CD4-positive, alpha-beta T cell (primary cell): ENCODE measurements at regions not wholly inside any gene's neighbourhood (a gene's known extent, or its start where the extent isn't known, plus 50 kb on each side); places are given as distances from the start of the nearest gene placed in this dataset.

Experiments used
- ATAC-seq: fragments of 200-7000 bp; cut with Tn5 transposase; one replicate; pipeline ENCODE4 v1.10.0; 2022; ENCODE audit warnings: mild to moderate bottlenecking; ENCODE audit not compliant: poor library complexity
- CTCF ChIA-PET: fragments of 350-600 bp; sonication (Branson Sonifier 250); formaldehyde crosslinking; loops from one replicate; lab custom pipeline; 2021; ENCODE audit warnings: antibody characterized with exemption, inconsistent platforms; lab: Charles Lee
- POLR2A ChIA-PET: fragments of 350-600 bp; sonication (Branson Sonifier 250); formaldehyde crosslinking; loops from one replicate; lab custom pipeline; 2021; ENCODE audit warnings: antibody characterized with exemption, inconsistent platforms; lab: Charles Lee
- DNase-seq, 14 experiments: peaks; one replicate each; pipeline ENCODE4 v3.0.0-alpha.2; 2013 to 2020; ENCODE audit warnings: mixed read lengths in 2 of 14
- H3K27ac ChIP-seq, 2 donors: one replicate each; pipeline versions ENCODE4 v1.5.1 to v1.7.0; 2013; ENCODE audit warnings: low read length in 2 of 2, low read depth in 1 of 2, mild to moderate bottlenecking in 1 of 2
- H3K27me3 ChIP-seq, 2 experiments: 1 replicate in 1 of 2; 2 replicates in 1 of 2; pipeline versions ENCODE4 v1.6.1 to v1.7.0; 2013; ENCODE audit warnings: low read length in 2 of 2, control low read depth in 1 of 2, mild to moderate bottlenecking in 1 of 2, moderate library complexity in 1 of 2; ENCODE audit not compliant: insufficient read depth in 2 of 2, control insufficient read depth in 1 of 2
- H3K36me3 ChIP-seq: one replicate; pipeline ENCODE4 v1.6.1; 2013; ENCODE audit warnings: low read length, control low read depth; ENCODE audit not compliant: insufficient read depth
- H3K4me1 ChIP-seq: one replicate; pipeline ENCODE4 v1.6.1; 2013; ENCODE audit warnings: low read length, control low read depth; ENCODE audit not compliant: insufficient read depth
- H3K4me3 ChIP-seq: one replicate; pipeline ENCODE4 v1.5.1; 2013; ENCODE audit warnings: mild to moderate bottlenecking, low read length, moderate library complexity
- H3K9me3 ChIP-seq, 2 experiments: 1 replicate in 1 of 2; 2 replicates in 1 of 2; pipeline versions ENCODE4 v1.6.1 to v1.7.0; 2013; ENCODE audit warnings: low read length in 2 of 2, mild to moderate bottlenecking in 2 of 2, control low read depth in 1 of 2, moderate library complexity in 1 of 2; ENCODE audit not compliant: control insufficient read depth in 1 of 2, insufficient read depth in 1 of 2
- H3K27ac Mint-ChIP-seq: one replicate; pipeline ENCODE4 v1.8.0; 2020; ENCODE audit warnings: mixed read lengths
- H3K27me3 Mint-ChIP-seq: one replicate; pipeline ENCODE4 v1.8.0; 2021; ENCODE audit warnings: mixed read lengths
- H3K36me3 Mint-ChIP-seq: one replicate; pipeline ENCODE4 v1.8.0; 2021; ENCODE audit warnings: low read depth, mixed read lengths
- H3K4me1 Mint-ChIP-seq: one replicate; pipeline ENCODE4 v1.8.0; 2021; ENCODE audit warnings: low read depth, mixed read lengths
- H3K4me3 Mint-ChIP-seq: one replicate; pipeline ENCODE4 v1.8.0; 2020; ENCODE audit warnings: mild to moderate bottlenecking, mixed read lengths
- H3K9me3 Mint-ChIP-seq: one replicate; pipeline ENCODE4 v1.8.0; 2020; ENCODE audit warnings: mixed read lengths
- intact Hi-C, 2 experiments: fragments of 100-400 bp; cut with DNase I in 1 of 2; cut with micrococcal nuclease in 1 of 2; formaldehyde crosslinking; loops; one replicate each; pipeline versions ENCODE4 v1.15.1 to v1.9.0; 2023 to 2025; cut with DNase I, micrococcal nuclease
- TF ChIP-seq, protein P1 (sequence below): fragments of 200-600 bp; IDR thresholded peaks from one replicate; pipeline ENCODE4 v1.8.0; 2022; ENCODE audit warnings: antibody characterized with exemption, mild to moderate bottlenecking

DNA sequence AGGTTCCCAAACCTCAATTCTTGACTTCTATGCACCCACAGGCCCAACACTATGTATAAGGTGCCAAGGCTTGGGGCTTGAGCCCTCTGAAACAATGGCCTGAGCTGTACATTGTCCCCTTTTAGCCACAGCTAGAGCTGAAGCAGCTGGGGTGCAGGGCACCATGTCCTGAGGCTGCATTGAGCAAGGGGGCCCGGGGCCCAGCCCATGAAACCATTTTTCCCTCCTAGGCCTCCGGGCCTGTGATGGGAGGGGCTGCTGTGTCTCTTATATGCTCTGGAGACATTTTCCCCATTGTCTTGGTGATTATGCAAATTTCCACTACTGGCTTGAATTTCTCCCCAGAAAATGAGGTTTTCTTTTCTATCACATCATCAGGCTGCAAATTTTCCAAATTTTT lies 155.5 kb downstream of the FASLG start:
- Histone ChIP-seq H3K4me3 (no peak overlapping the region), H3K4me1 (peaks cover 11% of the 10 kb centered on the region), H3K9me3 (peaks cover 0 to 8% of the 10 kb centered on the region in 2 experiments), H3K27ac (no peak overlapping the region), H3K36me3 (no peaks in the 10 kb centered on the region), H3K27me3 (no peaks in the 10 kb centered on the region)
- Mint-ChIP-seq H3K27ac (no peak overlapping the region), H3K27me3 (no peaks in the 10 kb centered on the region), H3K4me3 (no peak overlapping the region), H3K36me3 (no peaks in the 10 kb centered on the region), H3K9me3 (peaks cover 4% of the 10 kb centered on the region), H3K4me1 (peaks cover 21% of the 10 kb centered on the region)
- CTCF ChIA-PET = no interaction called here
- intact Hi-C loops = no loop called here
- TF ChIP-seq, protein P1, sequence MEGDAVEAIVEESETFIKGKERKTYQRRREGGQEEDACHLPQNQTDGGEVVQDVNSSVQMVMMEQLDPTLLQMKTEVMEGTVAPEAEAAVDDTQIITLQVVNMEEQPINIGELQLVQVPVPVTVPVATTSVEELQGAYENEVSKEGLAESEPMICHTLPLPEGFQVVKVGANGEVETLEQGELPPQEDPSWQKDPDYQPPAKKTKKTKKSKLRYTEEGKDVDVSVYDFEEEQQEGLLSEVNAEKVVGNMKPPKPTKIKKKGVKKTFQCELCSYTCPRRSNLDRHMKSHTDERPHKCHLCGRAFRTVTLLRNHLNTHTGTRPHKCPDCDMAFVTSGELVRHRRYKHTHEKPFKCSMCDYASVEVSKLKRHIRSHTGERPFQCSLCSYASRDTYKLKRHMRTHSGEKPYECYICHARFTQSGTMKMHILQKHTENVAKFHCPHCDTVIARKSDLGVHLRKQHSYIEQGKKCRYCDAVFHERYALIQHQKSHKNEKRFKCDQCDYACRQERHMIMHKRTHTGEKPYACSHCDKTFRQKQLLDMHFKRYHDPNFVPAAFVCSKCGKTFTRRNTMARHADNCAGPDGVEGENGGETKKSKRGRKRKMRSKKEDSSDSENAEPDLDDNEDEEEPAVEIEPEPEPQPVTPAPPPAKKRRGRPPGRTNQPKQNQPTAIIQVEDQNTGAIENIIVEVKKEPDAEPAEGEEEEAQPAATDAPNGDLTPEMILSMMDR = no peak
- no peak for ATAC-seq
- DNase-seq = no peak
- POLR2A ChIA-PET = no interaction called here

- POLR2A ChIA-PET = no interaction called here
Observed at GRCh38 chr1:172815740-172816139, 156.8 kb downstream of the FASLG start.

GRCh38 chr1:172818841-172819527 lies 160.1 kb downstream of the FASLG start:
- Mint-ChIP-seq H3K27me3 (no peaks in the 10 kb centered on the region), H3K36me3 (no peaks in the 10 kb centered on the region), H3K4me3 (peak overlapping the region; percentile 5), H3K27ac (peak overlapping the region; percentile 22), H3K4me1 (peaks cover 33% of the 10 kb centered on the region), H3K9me3 (peaks cover 4% of the 10 kb centered on the region)
- Histone ChIP-seq H3K9me3 (peaks cover 0 to 5% of the 10 kb centered on the region in 2 experiments), H3K36me3 (no peaks in the 10 kb centered on the region), H3K27ac (peak overlapping the region in 1 of 2 donors; percentile 16), H3K27me3 (no peaks in the 10 kb centered on the region), H3K4me3 (peak overlapping the region; percentile 21), H3K4me1 (peaks cover 15% of the 10 kb centered on the region)
- peak; percentile 68 for ATAC-seq
- ChIA-PET POLR2A (interaction anchor here (1.2 to 2.0 kb wide), 3 partner anchors 40 to 76 kb away, joined by 3 to 8 read pairs (median 6); no protein-coding TSS in a partner anchor), CTCF (no interaction called here)
- intact Hi-C loops = no loop called here
- TF ChIP-seq, protein P1 = no peak
- peak in 6 of 14 experiments; percentile 18 to 64 (median 48) for DNase-seq

More at GRCh38 chr1:172815740-172816139, 156.8 kb downstream of the FASLG start:
- Histone ChIP-seq H3K27me3 (no peaks in the 10 kb centered on the region), H3K9me3 (peaks cover 0 to 8% of the 10 kb centered on the region in 2 experiments), H3K4me3 (no peak overlapping the region), H3K36me3 (no peaks in the 10 kb centered on the region), H3K4me1 (peaks cover 15% of the 10 kb centered on the region), H3K27ac (no peak overlapping the region)
- Mint-ChIP-seq H3K27ac (no peak overlapping the region), H3K36me3 (no peaks in the 10 kb centered on the region), H3K9me3 (peaks cover 4% of the 10 kb centered on the region), H3K27me3 (no peaks in the 10 kb centered on the region), H3K4me3 (no peak overlapping the region), H3K4me1 (peaks cover 33% of the 10 kb centered on the region)
- DNase-seq (no peak), ATAC-seq (no peak)
- CTCF ChIA-PET = no interaction called here
- intact Hi-C loops = no loop called here
- TF ChIP-seq, protein P1 = no peak
